ENCODE measurements at regions not wholly inside any gene's neighbourhood (a gene's known extent, or its start where the extent isn't known, plus 50 kb on each side); places are given as distances from the start of the nearest gene placed in this dataset.

DNA sequence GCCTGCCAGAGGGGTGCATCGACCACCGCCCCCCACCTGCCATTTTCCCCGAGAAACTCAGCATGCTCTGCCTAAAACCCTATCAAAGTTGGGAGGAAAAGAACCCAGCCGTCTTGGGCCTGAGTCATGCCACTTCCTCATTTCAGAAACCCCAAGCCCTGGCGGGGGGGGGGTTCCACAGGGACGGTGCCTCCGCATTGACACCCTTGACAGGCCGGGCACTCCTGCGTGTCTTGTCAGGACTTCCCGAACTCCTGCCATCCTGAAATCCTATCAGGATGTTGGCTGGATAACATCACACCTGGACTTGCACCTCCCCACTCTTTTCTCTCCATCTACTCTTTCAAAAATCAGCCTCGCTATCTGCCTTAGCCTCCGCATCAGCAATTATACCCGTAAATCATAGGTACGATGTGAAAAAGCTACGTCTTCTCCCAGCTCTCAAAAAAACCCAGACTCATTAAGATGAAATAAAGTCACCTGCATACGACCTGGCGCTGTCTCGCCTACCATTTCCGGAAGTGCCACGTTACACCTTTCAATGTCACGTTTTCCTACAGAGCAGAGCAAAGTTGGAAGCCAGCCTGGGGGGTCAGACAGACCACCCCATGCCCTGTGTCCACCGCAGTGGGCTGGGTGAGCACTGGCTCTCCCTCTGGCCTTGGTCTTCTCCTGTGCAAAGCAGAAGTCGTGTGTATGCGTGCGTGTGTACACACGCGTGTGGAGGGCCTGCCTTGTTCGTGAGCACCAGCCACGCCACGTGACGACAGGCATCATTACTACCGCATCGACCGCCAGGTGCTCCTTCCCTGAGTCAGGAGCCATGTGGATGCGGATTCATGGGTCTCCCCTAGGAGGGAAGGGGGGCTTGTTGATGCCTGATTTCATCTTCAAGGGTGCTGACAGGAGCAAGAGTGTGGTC lies 96.7 kb downstream of the RFLNA start:
- TF ChIP-seq, protein P1, sequence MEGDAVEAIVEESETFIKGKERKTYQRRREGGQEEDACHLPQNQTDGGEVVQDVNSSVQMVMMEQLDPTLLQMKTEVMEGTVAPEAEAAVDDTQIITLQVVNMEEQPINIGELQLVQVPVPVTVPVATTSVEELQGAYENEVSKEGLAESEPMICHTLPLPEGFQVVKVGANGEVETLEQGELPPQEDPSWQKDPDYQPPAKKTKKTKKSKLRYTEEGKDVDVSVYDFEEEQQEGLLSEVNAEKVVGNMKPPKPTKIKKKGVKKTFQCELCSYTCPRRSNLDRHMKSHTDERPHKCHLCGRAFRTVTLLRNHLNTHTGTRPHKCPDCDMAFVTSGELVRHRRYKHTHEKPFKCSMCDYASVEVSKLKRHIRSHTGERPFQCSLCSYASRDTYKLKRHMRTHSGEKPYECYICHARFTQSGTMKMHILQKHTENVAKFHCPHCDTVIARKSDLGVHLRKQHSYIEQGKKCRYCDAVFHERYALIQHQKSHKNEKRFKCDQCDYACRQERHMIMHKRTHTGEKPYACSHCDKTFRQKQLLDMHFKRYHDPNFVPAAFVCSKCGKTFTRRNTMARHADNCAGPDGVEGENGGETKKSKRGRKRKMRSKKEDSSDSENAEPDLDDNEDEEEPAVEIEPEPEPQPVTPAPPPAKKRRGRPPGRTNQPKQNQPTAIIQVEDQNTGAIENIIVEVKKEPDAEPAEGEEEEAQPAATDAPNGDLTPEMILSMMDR (IDR thresholded peaks at IDR 0.05 in 8 of 11, conservative IDR thresholded peaks at IDR 0.05 in 3 of 11): peak in 1 of 11 experiments; percentile 8
- peak in 2 of 3 donors; percentile 8 to 54 for TF ChIP-seq POLR2AphosphoS5 (IDR thresholded peaks at IDR 0.05)
- TF ChIP-seq POLR2A (IDR thresholded peaks at IDR 0.05): no peak
